Thoracic aorta (tissue), 2 donors: ENCODE measurements at regions not wholly inside any gene's neighbourhood (a gene's known extent, or its start where the extent isn't known, plus 50 kb on each side); places are given as distances from the start of the nearest gene placed in this dataset.
"Not testable (repeated sequence)": the region's sequence is repeated elsewhere in the genome, so short reads cannot be mapped to it uniquely, and the experiment has no call there.

Source experiments
- ATAC-seq: fragments of 150-250 bp; one replicate; pipeline ENCODE4 v1.8.0; 2017; ENCODE audit warnings: low read depth; ENCODE audit not compliant: insufficient number of reproducible peaks, low FRiP score
- DNase-seq: peaks from one replicate; pipeline ENCODE4 v3.0.0-alpha.2; 2020; ENCODE audit warnings: low spot score
- H3K27ac ChIP-seq, 2 donors: fragments of 200-600 bp; sonication (generic); 1 replicate in 1 of 2; 2 replicates in 1 of 2; pipeline ENCODE4 v1.5.1; 2016; ENCODE audit warnings: mild to moderate bottlenecking in 2 of 2, moderate library complexity in 2 of 2
- H3K27me3 ChIP-seq: fragments of 200-600 bp; sonication (generic); replicated peaks from 2 replicates; pipeline ENCODE4 v1.6.0; 2016; ENCODE audit warnings: mild to moderate bottlenecking; ENCODE audit not compliant: insufficient read depth
- H3K36me3 ChIP-seq: fragments of 200-600 bp; sonication (generic); one replicate; pipeline ENCODE4 v1.5.1; 2016
- H3K4me1 ChIP-seq, 2 donors: fragments of 200-600 bp; sonication (generic); 1 replicate in 1 of 2; 2 replicates in 1 of 2; pipeline versions ENCODE4 v1.5.1 to v1.6.0; 2016; ENCODE audit warnings: low read depth in 2 of 2, mild to moderate bottlenecking in 1 of 2; ENCODE audit not compliant: control insufficient read depth in 1 of 2
- H3K4me3 ChIP-seq: fragments of 200-600 bp; sonication (generic); 2 replicates; pipeline ENCODE4 v1.5.1; 2016; ENCODE audit warnings: mild to moderate bottlenecking
- H3K9me3 ChIP-seq: fragments of 200-600 bp; sonication (generic); 2 replicates; pipeline ENCODE4 v1.5.1; 2016
- CTCF ChIP-seq: fragments of 200-600 bp; sonication (generic); IDR thresholded peaks from one replicate; pipeline ENCODE4 v1.5.1; 2019; ENCODE audit warnings: antibody characterized with exemption

GRCh38 chr18:65175681-65176080 lies 575.1 kb upstream of the CDH7 start:
- Histone ChIP-seq H3K36me3 (no peaks in the 10 kb centered on the region), H3K27me3 (no peaks in the 10 kb centered on the region), H3K27ac (no peak overlapping the region), H3K9me3 (no peaks in the 10 kb centered on the region), H3K4me1 (no peaks in the 10 kb centered on the region), H3K4me3 (no peak overlapping the region)
- ATAC-seq (no peak), DNase-seq (no peak)
- no peak for TF ChIP-seq CTCF

DNA sequence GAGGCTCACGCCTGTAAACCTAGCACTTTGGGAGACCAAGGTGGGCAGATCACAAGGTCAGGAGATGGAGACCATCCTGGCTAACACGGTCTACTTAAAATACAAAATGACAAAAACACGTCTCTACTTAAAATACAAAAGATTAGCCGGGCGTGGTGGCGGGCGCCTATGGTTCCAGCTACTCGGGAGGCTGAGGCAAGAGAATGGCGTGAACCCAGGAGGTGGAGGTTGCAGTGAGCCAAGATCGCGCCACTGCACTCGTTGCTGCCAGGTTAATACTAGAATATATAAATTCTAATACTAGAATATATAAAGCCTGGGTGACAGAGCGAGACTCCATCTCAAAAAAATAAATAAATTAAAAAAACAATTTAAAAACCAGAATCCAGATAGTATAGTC lies 588.7 kb upstream of the CDH7 start:
- not testable (repeated sequence) for H3K27ac ChIP-seq, H3K4me3 ChIP-seq, ATAC-seq, H3K4me1 ChIP-seq, H3K27me3 ChIP-seq, DNase-seq, H3K36me3 ChIP-seq, H3K9me3 ChIP-seq

GRCh38 chr18:65146482-65147021 lies 604.3 kb upstream of the CDH7 start:
- ATAC-seq (no peak), DNase-seq (no peak)
- H3K27ac ChIP-seq = no peak overlapping the region
- no peak for TF ChIP-seq CTCF
- H3K9me3 ChIP-seq = no peaks in the 10 kb centered on the region
- no peaks in the 10 kb centered on the region for H3K27me3 ChIP-seq
- H3K4me3 ChIP-seq = no peak overlapping the region
- no peaks in the 10 kb centered on the region for H3K36me3 ChIP-seq
- H3K4me1 ChIP-seq = no peaks in the 10 kb centered on the region

DNA sequence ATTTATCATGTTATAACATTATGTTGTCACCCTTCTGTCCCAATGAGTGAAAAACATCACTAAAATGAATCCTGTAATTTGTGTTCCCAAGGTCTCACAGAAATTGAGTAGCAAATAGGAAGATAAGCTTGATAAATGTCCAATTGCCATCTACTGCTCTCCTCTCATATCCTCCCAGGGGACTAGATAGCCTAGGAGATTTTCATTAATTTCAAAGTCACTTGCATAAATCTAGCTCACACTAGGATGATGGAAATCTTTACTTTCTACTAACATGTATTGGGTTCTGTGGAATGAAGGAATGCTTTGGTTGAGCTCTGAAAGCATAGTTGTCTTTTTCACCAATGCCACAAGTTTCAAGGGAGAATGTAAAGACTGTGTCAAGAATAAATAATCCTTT lies 605.5 kb upstream of the CDH7 start:
- TF ChIP-seq CTCF = no peak
- Histone ChIP-seq H3K36me3 (no peaks in the 10 kb centered on the region), H3K4me3 (no peak overlapping the region), H3K27ac (no peak overlapping the region), H3K9me3 (no peaks in the 10 kb centered on the region), H3K4me1 (no peaks in the 10 kb centered on the region), H3K27me3 (no peaks in the 10 kb centered on the region)
- ATAC-seq = no peak
- no peak for DNase-seq

DNA sequence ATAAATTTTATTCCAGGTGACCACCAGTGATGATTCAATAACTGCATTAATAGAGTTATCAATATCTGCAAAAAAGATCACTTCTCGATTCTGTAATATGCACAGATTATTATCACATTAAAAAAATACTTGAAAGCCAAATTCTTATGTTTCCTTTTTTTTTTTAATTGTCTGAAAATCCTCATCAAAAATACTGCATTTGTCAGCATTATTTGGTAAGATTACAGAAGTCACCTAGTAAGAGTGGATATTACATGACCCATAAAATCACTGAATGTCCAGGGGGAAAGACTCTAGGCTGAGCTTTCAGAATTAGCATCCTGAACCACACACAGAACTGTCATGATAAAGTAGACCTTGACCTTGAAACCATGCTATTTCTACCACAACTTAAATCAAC lies 617.2 kb upstream of the CDH7 start:
- Histone ChIP-seq H3K4me3 (no peak overlapping the region), H3K9me3 (no peaks in the 10 kb centered on the region), H3K27ac (no peak overlapping the region), H3K4me1 (no peaks in the 10 kb centered on the region), H3K27me3 (no peaks in the 10 kb centered on the region), H3K36me3 (no peaks in the 10 kb centered on the region)
- DNase-seq (no peak), ATAC-seq (no peak)
- no peak for TF ChIP-seq CTCF

DNA sequence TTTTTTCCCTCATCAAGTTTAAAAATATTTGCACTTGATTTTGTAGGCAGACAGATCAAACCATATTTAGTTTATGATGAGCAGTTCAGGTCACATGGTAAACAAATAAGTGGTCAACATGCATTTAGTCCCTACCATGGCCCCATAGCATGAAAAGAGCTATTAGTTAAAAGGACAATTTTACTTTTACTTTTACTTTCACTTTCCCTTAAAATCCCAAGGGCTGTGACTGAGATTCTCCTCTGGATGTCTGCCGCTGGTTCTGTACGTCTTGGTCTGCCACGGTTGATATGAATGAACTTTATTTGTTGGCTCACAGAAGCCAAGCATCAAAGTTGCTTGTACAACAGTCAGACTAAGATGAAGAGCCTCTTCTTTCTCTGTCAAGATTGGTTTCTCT lies 626.2 kb upstream of the CDH7 start:
- no peak for DNase-seq
- Histone ChIP-seq H3K36me3 (no peaks in the 10 kb centered on the region), H3K27ac (no peak overlapping the region), H3K4me3 (peak overlapping the region; percentile 48), H3K27me3 (no peaks in the 10 kb centered on the region), H3K4me1 (no peaks in the 10 kb centered on the region), H3K9me3 (no peaks in the 10 kb centered on the region)
- no peak for TF ChIP-seq CTCF
- no peak for ATAC-seq
